NCI-H146 (cell line): ENCODE measurements at regions not wholly inside any gene's neighbourhood (a gene's known extent, or its start where the extent isn't known, plus 50 kb on each side); places are given as distances from the start of the nearest gene placed in this dataset.

Experiments
- DNase-seq: peaks from one replicate; lab custom pipeline; 2025; lab: John Stamatoyannopoulos, UW

DNA sequence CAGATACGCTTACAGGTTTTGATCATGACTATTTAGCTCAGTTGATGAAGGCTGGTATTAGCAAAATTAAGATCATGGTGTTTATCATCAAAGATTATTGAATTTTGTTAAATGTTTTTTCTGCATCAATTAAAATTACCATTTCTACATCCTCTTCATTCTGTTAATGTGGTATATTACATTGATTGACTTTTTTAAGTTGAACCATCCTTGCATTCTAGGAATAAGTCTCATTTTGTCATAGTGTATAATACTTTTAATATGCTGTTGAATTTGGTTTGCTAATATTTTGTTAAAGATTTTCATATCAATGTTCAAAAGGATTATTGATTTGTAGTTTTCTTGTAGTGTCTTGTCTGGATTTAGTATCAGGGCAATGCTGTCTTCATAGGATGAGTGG, 142.4 kb downstream of the LYPLAL1 start:
- DNase-seq: no peak

DNA sequence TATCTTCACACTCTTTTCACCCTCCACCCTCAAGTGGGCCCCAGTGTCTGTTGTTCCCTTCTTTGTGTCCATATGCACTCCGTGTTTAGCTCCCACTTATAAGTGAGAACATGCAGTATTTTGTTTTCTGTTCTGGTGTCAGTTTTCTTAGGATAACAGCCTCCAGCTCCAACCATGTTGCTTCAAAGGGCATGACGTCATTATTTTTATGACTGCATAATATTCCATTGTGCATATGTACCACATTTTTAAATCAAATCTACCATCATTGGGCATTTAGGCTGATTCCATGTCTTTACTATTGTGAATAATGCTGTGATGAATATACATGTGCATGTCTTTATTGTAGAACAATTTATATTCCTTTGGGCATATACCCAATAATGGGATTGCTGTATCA, 140.3 kb downstream of the LYPLAL1 start:
- DNase-seq: no peak

DNA sequence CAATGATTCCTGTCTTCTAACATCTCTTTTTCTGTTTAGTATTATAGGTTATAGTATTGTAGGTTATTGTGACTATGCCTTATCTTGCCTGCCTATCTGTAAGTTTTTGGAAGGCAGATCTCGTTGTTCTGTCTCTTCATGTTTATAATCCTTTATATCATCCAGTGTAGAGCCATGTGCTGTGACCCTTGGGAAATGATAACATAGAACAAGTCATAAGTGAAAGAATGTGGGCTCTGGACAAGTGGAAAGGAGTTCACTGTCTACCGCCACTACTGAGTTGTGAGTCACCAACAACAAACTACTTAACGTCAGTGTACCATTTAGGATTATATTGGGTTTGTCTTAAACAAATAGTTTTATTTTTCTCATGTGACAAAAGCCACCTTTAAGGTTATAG, 139.3 kb downstream of the LYPLAL1 start:
- DNase-seq: no peak

DNA sequence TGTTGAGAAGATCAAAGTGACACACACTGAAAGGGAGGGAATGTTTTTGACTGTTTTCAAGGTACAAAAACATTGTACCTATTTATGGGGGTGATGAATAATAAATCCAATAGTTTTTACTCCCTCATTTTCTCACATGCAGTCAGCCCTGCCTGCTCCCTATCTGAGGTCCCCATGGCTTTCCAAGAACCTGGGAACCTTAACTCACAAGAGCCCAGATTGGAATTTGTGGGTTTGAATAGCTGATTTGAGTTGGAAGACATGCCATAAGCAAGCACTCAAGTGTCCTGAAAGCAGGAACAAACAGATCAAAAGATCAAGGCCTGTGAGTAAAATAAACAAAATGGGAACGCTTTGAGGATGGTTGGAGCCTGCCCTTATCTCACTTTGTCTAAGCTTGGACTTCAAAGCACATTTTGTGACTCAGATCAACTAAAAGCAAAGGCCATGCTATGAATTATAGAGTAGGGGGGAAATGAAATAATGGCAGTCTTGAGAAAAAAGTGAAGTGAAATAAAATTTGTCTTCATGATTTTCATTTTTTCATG, 136.6 kb downstream of the LYPLAL1 start:
- DNase-seq: no peak

DNA sequence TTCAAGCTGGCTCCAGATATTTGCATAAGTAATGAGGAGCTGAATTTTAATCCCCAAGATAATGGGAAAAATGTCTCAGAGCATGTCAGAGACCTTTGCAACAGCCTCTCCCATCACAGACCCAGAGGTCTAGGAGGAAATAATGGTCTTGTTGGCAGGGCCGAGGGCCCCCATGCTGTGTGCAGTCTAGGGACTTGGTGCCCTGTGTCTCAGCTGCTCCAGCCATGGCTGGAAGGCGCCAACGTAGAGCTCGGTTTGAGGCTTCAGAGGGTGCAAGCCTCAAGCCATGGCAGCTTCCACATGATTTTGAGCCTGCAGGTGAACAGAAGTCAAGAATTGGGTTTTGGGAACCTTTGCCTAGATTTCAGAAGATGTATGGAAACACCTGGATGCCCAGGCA, 134.7 kb downstream of the LYPLAL1 start:
- no peak for DNase-seq

DNA sequence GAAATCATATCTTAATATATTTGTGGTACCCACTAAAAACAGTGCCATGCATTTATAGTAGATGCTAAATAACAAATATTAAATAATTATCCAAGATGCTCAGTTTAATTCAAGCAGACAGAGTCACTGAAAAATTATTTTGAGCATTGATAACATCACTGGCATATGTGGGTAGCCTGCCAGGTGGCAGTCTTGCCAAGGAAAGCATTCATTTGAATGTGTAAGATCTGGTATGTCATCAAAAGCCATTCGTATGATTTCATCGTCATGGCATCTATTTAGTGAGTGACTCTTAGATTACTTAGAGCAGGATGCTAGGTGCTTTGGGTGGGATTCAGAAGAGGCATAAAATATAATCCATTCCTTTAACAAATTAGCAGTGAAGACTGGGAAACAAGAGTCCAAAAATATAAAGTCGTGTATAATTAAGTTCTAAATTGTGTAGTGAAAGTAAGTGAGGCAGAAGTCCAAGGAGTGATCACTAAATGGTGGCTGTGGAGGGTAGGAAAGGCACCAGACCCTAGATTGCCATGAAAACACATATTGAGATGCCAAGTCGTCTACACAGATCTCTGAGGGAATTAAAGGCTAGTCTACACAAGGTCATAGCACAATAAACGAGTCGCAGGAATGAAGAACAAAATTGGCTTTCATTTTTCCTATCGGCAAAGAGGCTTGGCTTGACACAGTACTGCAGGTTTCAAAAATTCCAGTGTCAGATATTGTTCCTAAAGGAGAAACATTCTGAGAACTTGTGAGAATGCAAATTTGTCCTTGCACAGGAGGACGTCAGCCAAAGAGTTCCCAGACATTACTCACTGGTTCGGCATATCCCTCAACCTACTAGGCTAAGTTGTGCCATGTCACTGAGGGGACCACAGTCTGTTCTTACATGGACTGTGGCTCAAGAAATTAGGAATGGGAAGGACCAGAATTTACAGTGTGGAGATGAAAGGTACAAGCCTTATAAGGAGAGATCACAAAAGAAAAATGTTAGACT, 130.8 kb downstream of the LYPLAL1 start:
- DNase-seq: peak; percentile 7

DNA sequence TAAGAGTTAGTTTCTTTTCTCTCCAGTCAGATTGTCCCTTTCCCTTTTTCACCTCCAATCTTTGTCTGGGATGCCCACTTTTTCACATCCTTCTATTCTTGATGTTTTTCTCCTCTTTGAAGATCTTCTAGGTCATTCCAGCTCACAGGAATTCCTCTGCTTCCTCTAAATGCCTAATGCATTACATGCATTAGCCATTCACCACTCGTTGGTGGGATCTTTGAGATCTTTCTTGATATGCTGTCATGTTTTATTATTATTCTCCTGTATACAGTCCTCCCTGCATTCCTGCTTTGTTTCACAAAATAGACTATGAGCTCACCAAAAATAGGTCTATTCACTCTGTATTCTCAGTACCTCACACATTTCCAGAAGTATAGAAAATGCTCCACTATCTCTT, 129.0 kb downstream of the LYPLAL1 start:
- no peak for DNase-seq

DNA sequence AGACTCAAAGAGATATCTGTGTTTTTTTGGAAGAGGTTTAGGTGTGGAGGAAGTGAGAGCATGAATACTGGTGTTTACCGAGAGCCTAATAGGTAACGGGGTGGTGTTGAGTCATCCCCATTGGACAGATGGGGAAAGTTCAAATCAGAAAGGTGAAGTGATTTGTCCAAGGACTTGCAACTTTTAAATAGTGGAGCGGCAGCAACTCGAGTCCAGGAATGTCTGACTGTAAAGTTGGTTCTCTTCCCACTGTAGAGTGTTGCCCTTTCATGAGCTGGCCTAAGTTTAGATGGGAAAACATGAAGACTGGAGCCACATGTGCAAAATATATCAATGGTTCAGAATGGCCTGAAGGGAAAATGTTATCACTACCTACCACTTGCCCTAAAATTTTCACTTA, 125.7 kb downstream of the LYPLAL1 start:
- DNase-seq: no peak

DNA sequence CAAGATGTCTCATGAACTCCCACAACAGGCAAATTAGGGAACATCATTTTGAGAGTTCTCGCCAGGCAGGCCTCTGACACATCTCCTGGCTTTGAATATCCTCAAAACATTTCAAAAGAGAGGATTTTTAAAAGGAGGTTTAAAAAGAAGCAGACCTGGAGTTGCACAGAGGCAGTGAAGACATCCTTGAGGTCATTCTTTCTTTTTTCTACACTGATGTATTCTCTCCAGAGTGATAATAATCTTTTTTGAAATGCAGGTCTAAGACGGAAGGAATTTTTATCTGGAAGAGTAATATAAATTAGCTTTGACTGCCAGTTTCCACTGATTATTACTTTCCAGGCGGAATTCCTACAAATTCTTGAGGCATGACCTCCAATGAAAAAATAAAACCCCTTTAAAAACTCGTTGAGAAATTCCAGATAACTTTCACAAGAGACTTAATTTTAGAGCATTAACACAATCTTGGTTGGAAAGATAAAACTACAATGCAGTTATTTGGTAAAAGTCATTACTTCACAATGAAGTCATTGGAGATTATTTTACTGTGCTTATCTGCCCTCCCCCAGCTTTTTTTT, 125.0 kb downstream of the LYPLAL1 start:
- DNase-seq: no peak

DNA sequence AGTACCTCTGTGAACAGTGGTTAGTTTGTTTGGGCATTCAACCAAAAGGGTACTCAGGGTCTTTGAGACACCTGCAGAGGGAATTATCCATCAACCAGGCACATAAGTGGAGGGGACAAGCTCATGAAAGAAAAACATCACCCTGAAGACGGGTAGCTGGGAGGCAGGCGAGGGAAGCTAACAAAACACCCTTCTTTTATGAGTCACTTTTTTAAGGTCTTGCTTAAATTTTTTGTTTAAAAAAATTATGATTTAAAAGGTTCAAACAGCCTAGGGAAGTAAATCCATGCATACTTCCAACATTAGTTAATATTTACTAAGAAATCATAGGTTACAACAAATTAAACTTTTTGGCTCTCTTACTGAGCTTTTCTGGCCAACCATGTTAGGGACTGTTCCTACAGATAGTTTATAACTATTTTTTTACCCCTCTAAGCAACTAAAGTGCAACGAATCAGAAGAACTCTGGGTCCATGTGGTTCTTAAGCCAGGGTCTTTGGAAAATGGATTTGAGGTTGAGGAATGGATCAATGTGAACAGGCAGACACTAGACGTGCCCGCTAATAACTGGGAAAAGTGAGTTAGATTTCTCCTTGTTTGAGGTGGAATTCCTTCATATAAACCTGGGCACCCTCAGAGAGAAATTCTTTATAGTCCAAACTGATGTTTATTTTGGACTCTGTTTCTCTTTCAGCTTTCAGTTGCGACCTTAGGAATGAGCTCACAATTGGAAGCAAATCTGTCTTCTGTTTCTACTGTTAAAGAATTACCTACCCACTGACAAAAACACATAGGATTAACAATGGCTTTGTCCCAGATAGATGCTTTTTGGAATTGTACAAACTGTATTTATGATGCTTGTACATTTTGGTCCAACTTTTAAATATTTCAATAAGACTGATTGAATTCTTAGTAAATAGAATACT, 123.0 kb downstream of the LYPLAL1 start:
- DNase-seq: no peak

DNA sequence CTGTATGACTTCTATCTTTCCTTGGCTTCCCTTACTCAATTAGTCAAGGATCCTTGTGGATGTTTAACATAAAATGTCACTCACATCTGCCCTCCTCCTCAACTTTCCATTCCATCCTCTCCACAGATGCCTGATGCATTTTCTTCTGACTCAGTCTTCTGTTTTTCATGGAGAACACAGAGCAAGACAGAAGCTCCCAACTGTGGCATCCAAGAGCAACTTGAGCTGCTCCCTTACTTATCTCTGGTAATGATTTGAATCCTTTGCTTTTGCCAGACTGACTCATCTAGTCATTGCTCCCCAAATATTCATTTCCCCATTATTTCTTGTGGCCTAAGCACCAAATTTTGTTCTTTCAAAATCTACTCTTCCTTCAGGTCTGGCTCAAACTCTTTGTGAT, 120.6 kb downstream of the LYPLAL1 start:
- no peak for DNase-seq

DNA sequence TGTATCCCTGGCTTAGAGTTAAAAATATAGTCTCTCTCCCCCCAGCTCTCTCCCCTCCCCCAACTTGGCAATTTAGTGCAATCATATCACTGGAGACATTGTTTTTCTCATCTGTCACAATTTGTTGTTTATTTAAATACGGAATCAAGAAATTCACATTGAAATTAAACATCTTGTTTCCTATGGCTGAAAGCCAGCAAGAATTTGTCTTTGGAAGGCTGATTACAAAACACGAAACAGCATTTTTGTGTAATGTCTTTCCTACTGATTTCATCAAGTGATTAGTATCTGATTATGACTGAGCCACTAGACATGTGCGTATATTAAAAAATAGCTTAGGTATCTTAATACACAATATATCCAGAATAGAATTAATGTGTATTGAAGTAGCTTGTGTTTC, 119.7 kb downstream of the LYPLAL1 start:
- DNase-seq: no peak

DNA sequence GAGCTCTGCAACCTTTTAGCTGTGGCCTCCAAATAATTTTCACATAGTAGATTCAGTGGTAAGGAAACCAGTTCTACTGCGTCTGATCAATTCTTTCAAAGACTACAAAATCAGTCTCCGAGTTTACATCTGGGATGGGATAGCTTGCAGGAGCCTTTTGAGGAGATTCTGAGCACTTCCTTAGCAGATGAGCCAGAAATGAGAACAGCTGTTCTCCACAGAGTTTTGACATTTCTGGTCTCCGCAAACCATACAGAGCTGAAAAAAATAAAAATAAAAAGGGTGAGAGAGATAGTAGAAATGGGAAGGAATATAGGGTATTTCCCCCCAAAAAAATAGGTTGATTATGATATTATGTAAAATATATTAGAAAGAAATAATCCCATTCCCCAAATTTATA, 119.3 kb downstream of the LYPLAL1 start:
- no peak for DNase-seq

DNA sequence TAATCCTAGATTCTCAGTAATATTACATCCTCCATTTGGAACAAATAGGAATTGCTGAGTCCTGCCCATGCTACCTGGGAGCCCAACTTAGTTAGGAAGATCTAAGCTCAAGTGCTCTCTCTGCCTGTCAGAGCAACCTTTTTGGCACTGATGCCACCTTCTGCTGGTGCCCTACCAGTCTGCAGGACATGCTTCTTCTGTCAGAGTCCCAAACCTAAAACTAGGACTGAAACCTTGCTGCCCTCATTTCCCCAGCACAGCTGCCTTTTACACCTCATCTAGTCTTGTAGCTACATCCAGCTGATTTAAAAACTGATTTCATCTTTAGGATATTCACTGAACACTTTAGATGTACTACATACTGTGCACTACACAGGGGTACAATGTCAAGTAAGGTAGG, 118.7 kb downstream of the LYPLAL1 start:
- DNase-seq: no peak

DNA sequence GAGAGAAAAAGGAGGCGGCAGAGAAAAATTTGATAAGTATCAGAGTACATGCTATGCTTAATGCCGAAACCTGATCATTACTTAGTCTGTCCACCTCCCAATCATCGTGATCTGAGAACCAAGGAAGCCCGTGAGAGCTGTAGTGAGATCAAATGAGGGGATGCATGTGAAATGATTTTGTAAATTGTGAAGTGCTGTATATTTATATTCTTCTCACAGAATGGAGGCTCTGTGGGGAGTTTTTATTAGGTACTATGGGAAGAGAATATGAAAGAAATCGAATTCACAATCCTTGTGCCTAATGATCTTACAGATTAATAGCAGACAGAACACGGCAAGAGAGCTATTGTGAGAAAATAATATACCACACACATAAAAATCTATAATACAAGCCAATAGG, 115.5 kb downstream of the LYPLAL1 start:
- DNase-seq: no peak

DNA sequence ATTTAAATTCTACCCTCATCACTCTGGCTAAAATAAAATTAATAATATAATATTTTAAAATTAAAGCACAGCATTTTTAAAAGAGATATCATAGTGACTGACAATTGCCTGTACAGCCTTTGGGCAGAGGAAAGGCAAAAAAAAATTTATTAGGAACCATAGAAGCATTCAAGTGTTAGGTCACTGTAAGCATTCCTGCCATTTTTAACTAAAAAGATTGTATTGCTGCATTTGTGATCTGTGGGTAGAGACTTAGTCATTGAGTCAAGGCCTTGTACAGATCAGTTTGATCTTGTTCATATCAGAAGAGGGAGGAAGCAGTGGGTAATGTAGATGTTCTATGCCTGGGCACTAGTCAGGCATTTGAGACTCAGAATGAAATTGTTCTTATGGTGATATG, 109.9 kb downstream of the LYPLAL1 start:
- DNase-seq: no peak

DNA sequence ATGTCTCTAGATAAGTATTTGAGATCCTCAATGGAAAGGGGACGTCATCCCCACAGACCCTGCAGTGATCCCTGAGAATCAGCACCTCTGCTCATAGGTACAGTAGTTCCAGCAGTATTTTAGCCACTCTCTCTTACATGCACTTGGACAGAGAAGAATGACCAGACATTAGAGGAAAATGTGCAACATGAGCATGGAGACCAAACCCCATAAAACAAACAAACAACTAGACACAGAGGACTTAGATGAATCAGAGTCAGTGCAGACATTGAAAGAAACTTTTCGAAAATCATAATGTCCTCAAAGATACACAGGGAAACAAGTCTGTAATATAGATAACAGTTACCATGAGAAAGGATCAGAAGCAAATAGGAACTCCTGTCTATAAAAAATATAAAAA, 108.2 kb downstream of the LYPLAL1 start:
- no peak for DNase-seq

DNA sequence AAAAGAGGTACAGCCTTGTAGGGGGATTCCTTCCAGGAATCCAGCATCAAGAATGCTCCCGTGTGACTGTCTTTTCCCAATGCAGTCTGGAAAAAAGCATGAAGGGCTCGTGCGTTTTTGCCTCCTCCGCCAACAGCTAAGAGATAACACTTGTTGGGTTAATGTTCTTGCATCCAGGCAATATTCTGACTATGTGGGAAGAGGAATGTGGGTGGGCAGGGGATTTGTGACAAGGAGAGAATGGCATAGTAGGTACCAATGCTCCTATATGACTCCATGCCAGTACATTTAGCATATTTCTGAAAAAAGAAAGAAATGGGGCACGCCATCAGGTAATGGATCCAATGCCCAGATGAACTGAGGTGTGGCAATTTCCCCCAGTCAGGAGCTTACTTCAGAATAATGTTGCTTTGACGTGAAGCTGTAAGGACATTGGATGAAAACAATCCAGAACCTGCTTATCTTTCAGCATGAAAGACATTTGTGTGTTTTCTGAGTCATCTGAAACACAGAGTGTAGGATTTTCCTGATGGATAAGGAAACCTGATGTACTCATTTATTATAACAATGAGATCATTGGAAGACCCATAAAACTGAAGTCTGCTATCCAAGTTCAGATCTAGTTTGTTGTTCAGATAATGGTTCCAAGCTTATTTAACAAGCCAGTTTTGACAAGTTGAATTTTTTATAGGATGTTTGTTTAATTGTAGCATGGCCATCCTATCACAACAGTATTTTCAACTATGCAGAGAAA, 105.5 kb downstream of the LYPLAL1 start:
- no peak for DNase-seq

DNA sequence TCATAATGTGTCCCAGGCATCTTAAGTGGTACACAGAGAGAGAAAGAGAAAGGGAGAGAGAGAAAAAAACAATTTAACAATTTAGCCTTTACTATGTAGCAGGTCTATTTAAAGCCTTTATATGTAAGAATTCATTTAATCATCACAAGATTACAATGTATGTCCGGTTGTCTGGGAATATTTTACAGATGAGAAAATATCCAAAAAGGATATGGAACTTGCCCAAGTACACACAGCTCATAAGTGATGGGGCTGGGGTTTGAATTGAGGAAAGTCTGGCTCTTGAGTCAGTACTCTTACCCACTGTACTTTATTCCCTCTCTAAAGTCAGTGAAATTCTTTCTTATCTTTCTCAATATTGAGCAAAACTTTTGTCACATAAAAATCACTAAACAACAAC, 104.6 kb downstream of the LYPLAL1 start:
- DNase-seq: no peak

DNA sequence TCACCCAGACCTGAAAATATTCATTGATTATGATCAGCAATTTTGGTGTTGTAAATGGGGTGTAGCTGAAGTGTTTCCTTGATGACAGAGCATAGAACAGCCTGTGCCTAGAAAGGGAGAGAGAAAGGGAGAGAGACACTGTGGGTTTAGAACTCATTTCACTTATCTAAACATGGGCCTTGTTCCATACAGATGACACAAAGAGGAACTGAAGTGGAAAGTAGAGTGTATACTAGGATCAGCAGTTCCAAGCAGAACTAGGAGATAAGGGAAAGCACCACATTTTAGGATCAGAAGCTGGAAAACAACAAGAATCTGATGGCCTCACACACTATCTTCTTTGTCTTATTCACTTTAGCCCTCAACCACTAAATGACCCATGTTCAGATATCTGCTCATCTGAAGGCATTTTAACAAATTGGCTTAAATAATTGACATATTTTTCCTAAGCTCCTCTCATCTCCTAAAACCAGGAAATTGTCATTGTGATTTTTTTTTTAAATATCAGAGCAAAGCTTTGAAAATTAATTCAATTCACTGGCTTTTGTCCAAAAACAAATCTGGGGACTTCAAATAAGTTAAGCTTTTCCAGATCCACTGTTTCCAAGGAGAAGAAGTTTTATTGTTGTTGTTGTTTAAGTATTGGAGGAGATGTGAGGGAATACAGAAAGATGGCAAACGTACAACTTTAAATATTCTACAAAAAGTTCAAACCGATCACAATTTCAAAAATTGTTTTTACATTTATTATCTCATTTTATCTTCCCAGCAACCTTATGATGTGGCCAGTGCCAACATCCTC, 103.8 kb downstream of the LYPLAL1 start:
- DNase-seq: no peak
